Right atrium auricular region (tissue), 2 donors: ENCODE measurements at regions not wholly inside any gene's neighbourhood (a gene's known extent, or its start where the extent isn't known, plus 50 kb on each side); places are given as distances from the start of the nearest gene placed in this dataset.

Experiments used
- DNase-seq: peaks from one replicate; pipeline ENCODE4 v3.0.0-alpha.2; 2019; ENCODE audit warnings: low spot score
- H3K27ac ChIP-seq, 2 donors: fragments of 200-600 bp; sonication (generic); 1 replicate in 1 of 2; 2 replicates in 1 of 2; pipeline ENCODE4 v1.5.1; 2016 to 2019
- H3K27me3 ChIP-seq, 2 donors: fragments of 200-600 bp; sonication (generic); one replicate each; pipeline versions ENCODE4 v1.5.1 to v1.6.0; 2017 to 2019
- H3K36me3 ChIP-seq: fragments of 200-600 bp; sonication (generic); one replicate; pipeline ENCODE4 v1.5.1; 2016
- H3K4me1 ChIP-seq, 2 donors: fragments of 200-600 bp; sonication (generic); one replicate each; pipeline versions ENCODE4 v1.5.1 to v1.6.0; 2017 to 2019
- H3K4me3 ChIP-seq, 2 donors: fragments of 200-600 bp; sonication (generic); 1 replicate in 1 of 2; 2 replicates in 1 of 2; pipeline ENCODE4 v1.5.1; 2017 to 2019; ENCODE audit warnings: mild to moderate bottlenecking in 1 of 2, moderate library complexity in 1 of 2
- H3K9me3 ChIP-seq, 2 donors: fragments of 200-600 bp; sonication (generic); one replicate each; pipeline ENCODE4 v1.5.1; 2019
- CTCF ChIP-seq, 2 donors: fragments of 200-600 bp; sonication (generic); IDR thresholded peaks; one replicate each; pipeline ENCODE4 v1.5.1; 2019; ENCODE audit warnings: antibody characterized with exemption in 2 of 2

DNA sequence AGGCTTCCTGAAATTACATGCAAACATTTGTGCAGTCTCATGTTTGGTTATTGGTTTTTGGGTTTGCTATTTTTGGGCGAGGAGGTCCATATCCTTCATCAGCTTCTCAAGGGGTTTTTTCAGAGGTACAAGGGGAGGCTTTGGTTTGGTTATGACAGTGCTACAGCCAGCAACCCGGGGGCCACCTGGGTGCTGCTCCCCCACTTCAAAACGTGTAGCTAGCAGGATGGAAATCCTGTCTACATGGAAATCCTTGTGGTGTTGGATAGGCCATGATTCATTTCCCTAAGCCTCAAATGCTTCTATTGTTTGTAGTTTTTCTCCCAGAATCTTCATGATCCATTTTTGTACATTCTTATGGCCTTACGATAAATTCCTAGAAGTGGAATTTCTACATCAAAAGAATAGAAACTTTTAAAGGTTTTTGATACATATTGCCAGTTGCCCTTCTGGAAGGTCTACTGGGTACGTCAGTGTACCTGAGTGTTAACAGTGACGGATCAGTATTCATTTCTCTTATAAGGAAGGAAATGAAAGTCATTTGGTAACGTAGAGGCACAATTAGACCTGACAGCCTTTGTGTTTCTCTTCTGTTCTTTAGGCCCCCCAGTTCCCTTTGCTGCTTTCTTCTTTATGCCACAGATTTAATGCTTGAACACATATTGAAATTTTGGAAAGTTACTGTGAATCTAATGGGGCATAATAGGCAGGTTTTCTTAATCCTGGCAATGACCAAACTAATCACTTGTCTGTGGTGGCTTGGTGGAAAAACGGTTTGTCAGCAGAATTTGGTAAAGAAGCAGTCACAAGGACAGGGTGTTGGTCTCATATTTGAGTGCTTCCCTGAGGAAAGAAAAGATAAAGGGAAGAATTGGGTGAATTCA lies 69.7 kb upstream of the ABL1 start:
- no peak overlapping the region for H3K27ac ChIP-seq
- no peaks in the 10 kb centered on the region for H3K36me3 ChIP-seq
- no peaks in the 10 kb centered on the region for H3K27me3 ChIP-seq
- H3K4me3 ChIP-seq = no peak overlapping the region
- no peak for TF ChIP-seq CTCF (IDR thresholded peaks at IDR 0.05)
- H3K4me1 ChIP-seq = peaks cover 0 to 28% of the 10 kb centered on the region in 2 donors
- no peak for DNase-seq
- H3K9me3 ChIP-seq = no peaks in the 10 kb centered on the region

DNA sequence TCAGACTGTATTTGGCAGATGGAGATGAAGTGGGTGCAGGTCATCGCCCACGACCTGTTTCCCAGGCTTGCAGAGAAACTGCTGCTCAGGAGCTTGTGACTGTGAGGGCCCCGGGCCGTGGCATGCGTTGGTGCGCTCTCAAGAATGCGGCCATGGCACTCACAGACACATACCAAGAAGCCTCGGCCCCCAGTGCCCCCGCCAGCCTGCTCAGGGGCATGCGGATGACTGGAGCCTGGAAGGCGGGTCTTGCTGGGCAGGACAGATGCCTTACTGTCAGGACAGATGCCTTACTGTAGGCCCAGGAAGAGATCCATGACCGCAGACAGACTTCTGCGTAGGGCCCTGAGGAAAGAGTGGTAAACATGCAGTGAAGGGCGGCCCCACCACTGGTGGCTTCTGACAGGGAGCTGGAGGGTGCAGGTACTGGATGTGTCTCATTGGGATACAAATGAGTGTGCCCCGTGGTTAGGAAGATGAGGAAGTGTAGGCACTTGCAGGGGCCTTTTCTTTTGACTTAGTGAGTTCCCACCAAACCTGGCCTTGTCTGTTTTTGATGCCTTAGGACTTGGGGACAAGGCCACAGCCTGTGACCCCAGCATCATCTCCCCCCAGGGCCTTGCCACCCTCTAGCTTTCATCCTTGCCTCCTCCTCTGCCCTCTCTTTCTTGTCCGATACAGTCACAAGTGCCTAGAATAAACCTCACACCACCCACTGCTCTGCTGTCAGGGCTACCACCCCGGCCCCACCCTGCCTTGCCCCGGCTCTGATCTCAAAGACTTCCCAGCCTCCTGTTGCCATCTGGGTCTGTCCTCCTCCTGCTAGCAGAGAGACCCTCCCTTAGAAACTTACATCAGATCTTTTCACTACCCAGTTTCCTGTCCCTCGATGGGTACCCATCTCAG lies 68.8 kb upstream of the ABL1 start:
- Histone ChIP-seq H3K9me3 (no peaks in the 10 kb centered on the region), H3K27me3 (no peaks in the 10 kb centered on the region), H3K36me3 (no peaks in the 10 kb centered on the region), H3K4me1 (peaks cover 0 to 31% of the 10 kb centered on the region in 2 donors), H3K27ac (no peak overlapping the region), H3K4me3 (no peak overlapping the region)
- DNase-seq = no peak
- no peak for TF ChIP-seq CTCF (IDR thresholded peaks at IDR 0.05)

DNA sequence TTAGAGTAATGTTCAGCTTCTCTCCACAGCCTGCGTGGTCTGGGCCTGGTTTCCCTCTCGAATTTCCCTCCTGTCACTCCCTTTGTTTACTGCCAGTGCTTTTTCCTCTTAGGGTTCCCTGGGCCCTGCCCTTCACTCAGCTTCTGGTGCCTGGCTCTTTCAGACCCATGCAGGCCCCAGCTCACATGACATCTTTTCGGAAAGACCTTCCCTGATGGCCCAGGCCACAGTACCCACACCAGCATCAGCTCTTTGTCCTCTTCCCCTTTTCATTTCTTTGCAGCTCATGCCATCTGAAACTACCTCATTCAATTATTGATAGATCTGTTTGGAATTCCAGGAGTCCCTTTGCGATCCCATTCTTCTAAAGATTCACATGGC lies 68.1 kb upstream of the ABL1 start:
- no peaks in the 10 kb centered on the region for H3K27me3 ChIP-seq
- no peak overlapping the region for H3K27ac ChIP-seq
- no peaks in the 10 kb centered on the region for H3K36me3 ChIP-seq
- DNase-seq = no peak
- no peaks in the 10 kb centered on the region for H3K9me3 ChIP-seq
- H3K4me1 ChIP-seq = peaks cover 0 to 33% of the 10 kb centered on the region in 2 donors
- H3K4me3 ChIP-seq = no peak overlapping the region
- no peak for TF ChIP-seq CTCF (IDR thresholded peaks at IDR 0.05)

DNA sequence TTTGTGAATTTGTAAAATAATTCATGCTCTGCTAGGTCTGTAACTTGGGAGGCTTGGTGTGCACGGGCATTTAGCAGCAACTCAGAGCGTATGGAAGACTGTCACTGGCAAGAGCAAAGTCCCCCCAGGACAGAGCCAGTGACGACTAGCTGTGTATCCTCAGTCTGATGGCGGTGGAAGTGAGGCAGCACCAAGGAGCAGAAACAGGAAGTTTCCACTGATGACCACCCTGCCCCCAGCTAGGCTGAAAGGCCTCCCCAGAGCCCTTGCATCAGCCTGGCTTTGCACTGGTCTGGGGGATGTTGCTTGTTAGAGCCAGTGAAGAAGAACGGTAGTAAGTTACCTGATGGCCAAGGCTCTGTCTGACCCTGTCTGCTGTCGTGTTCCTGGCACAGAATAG lies 66.8 kb upstream of the ABL1 start:
- Histone ChIP-seq H3K4me3 (no peak overlapping the region), H3K27ac (no peak overlapping the region), H3K36me3 (no peaks in the 10 kb centered on the region), H3K4me1 (peaks cover 0 to 33% of the 10 kb centered on the region in 2 donors), H3K27me3 (no peaks in the 10 kb centered on the region), H3K9me3 (no peaks in the 10 kb centered on the region)
- TF ChIP-seq CTCF (IDR thresholded peaks at IDR 0.05) = no peak
- no peak for DNase-seq

GRCh38 chr9:130768891-130769403 lies 66.1 kb upstream of the ABL1 start:
- no peaks in the 10 kb centered on the region for H3K36me3 ChIP-seq
- no peak overlapping the region for H3K27ac ChIP-seq
- DNase-seq = no peak
- H3K9me3 ChIP-seq = no peaks in the 10 kb centered on the region
- H3K27me3 ChIP-seq = no peaks in the 10 kb centered on the region
- peaks cover 0 to 33% of the 10 kb centered on the region in 2 donors for H3K4me1 ChIP-seq
- no peak overlapping the region for H3K4me3 ChIP-seq
- TF ChIP-seq CTCF (IDR thresholded peaks at IDR 0.05) = no peak
